Activated CD8-positive, alpha-beta T cell treated with anti-CD3 and anti-CD28 coated beads for 36 hours (primary cell): ENCODE measurements at regions not wholly inside any gene's neighbourhood (a gene's known extent, or its start where the extent isn't known, plus 50 kb on each side); places are given as distances from the start of the nearest gene placed in this dataset.

Source experiments
- ATAC-seq: fragments of 200-7000 bp; cut with Tn5 transposase; one replicate; pipeline ENCODE4 v1.10.0; 2021; ENCODE audit warnings: mild to moderate bottlenecking, moderate library complexity
- CTCF ChIA-PET: fragments of 350-600 bp; sonication (Branson Sonifier 250); formaldehyde crosslinking; loops from one replicate; lab custom pipeline; 2021; ENCODE audit warnings: antibody characterized with exemption; lab: Charles Lee
- POLR2A ChIA-PET: fragments of 350-600 bp; sonication (Branson Sonifier 250); formaldehyde crosslinking; loops from one replicate; lab custom pipeline; 2021; ENCODE audit warnings: antibody characterized with exemption; lab: Charles Lee
- DNase-seq: peaks from one replicate; pipeline ENCODE4 v3.0.0-alpha.2; 2020
- H3K27ac Mint-ChIP-seq: one replicate; pipeline ENCODE4 v1.8.0; 2021; ENCODE audit warnings: mild to moderate bottlenecking, mixed read lengths
- H3K27me3 Mint-ChIP-seq: one replicate; pipeline ENCODE4 v1.8.0; 2021; ENCODE audit warnings: mixed read lengths
- H3K36me3 Mint-ChIP-seq: one replicate; pipeline ENCODE4 v1.8.0; 2021; ENCODE audit warnings: low read depth, mixed read lengths
- H3K4me1 Mint-ChIP-seq: one replicate; pipeline ENCODE4 v1.8.0; 2021; ENCODE audit warnings: low read depth, mixed read lengths
- H3K4me3 Mint-ChIP-seq: one replicate; pipeline ENCODE4 v1.8.0; 2021; ENCODE audit warnings: mild to moderate bottlenecking, moderate library complexity, mixed read lengths
- H3K9me3 Mint-ChIP-seq: one replicate; pipeline ENCODE4 v1.8.0; 2021; ENCODE audit warnings: mixed read lengths
- intact Hi-C: fragments of 100-400 bp; cut with micrococcal nuclease; formaldehyde crosslinking; loops from one replicate; pipeline ENCODE4 v1.10.0; 2022
- TF ChIP-seq, protein P1 (sequence below): fragments of 200-600 bp; IDR thresholded peaks from one replicate; pipeline ENCODE4 v1.8.0; 2022; ENCODE audit warnings: antibody characterized with exemption, mild to moderate bottlenecking

DNA sequence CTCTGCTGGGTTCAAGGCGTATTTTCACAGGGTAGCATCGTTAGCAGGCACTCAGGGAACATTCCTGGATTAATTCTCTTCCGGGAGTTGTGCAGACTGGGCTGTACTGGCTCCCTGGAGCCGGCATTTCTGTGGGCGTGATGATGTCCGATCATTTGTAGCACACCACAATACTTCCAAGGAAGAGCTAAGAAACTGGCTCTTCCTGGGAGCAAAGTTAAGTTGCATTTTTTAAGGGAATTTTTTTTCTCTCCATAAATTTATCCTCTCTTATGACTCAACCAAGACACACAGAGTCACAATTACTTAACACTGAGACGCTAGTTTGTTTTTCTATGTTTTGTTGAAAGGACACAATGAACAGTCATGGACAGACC, 211.6 kb upstream of the FOXF1 start:
- CTCF ChIA-PET: no interaction called here
- DNase-seq: no peak
- ATAC-seq: no peak

DNA sequence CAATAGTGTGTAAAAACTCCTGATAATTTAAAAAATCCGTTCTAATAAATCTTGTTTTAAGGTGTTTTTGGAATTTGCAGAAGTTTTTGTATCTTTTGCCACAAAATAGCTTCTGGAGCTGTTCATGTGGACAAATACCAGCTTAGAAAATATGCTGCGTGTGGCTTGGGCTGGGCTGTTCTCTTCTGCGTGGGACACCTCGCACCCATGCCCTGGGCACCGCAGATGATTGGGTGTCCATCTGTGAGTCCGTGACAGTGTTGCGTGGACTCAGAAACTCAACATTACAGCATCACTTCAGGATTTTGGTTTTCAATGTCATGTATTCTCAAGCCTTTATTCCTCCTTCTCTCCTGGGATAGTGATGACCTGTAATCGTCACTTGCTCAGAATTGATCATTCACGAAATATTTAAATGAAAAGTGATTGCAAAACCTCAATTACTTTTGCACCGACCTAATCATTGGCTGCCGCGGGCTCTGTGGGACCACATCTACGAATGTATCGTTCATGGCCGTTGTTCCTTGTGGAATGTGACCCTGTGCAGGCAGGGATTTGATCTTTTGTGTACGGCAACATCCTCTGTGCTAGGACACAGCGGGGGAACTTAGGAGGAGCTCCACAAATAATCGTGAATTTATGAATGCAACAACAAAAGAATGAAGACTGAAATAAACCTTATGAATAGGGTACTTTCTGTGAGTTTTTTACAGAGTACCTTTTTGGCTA, 210.3 kb upstream of the FOXF1 start:
- ChIA-PET CTCF (interaction anchor here (0.6 kb wide), 1 partner anchor 26 kb away, joined by 3 read pairs; no protein-coding TSS in a partner anchor), POLR2A (no interaction called here)
- ATAC-seq: no peak
- peaks cover 54% of the 10 kb centered on the region for H3K27me3 Mint-ChIP-seq
- no peak overlapping the region for H3K27ac Mint-ChIP-seq
- TF ChIP-seq, protein P1, sequence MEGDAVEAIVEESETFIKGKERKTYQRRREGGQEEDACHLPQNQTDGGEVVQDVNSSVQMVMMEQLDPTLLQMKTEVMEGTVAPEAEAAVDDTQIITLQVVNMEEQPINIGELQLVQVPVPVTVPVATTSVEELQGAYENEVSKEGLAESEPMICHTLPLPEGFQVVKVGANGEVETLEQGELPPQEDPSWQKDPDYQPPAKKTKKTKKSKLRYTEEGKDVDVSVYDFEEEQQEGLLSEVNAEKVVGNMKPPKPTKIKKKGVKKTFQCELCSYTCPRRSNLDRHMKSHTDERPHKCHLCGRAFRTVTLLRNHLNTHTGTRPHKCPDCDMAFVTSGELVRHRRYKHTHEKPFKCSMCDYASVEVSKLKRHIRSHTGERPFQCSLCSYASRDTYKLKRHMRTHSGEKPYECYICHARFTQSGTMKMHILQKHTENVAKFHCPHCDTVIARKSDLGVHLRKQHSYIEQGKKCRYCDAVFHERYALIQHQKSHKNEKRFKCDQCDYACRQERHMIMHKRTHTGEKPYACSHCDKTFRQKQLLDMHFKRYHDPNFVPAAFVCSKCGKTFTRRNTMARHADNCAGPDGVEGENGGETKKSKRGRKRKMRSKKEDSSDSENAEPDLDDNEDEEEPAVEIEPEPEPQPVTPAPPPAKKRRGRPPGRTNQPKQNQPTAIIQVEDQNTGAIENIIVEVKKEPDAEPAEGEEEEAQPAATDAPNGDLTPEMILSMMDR: no peak
- no peaks in the 10 kb centered on the region for H3K4me1 Mint-ChIP-seq
- no peak overlapping the region for H3K4me3 Mint-ChIP-seq
- H3K9me3 Mint-ChIP-seq: no peaks in the 10 kb centered on the region
- DNase-seq: no peak
- intact Hi-C loops: no loop called here
- H3K36me3 Mint-ChIP-seq: no peaks in the 10 kb centered on the region

More for the DNA sequence above, 211.6 kb upstream of the FOXF1 start:
- Mint-ChIP-seq H3K4me1 (no peaks in the 10 kb centered on the region), H3K27me3 (peaks cover 54% of the 10 kb centered on the region), H3K4me3 (no peak overlapping the region), H3K27ac (no peak overlapping the region), H3K36me3 (no peaks in the 10 kb centered on the region), H3K9me3 (no peaks in the 10 kb centered on the region)
- POLR2A ChIA-PET: no interaction called here
- intact Hi-C loops: no loop called here
- TF ChIP-seq, protein P1: no peak

DNA sequence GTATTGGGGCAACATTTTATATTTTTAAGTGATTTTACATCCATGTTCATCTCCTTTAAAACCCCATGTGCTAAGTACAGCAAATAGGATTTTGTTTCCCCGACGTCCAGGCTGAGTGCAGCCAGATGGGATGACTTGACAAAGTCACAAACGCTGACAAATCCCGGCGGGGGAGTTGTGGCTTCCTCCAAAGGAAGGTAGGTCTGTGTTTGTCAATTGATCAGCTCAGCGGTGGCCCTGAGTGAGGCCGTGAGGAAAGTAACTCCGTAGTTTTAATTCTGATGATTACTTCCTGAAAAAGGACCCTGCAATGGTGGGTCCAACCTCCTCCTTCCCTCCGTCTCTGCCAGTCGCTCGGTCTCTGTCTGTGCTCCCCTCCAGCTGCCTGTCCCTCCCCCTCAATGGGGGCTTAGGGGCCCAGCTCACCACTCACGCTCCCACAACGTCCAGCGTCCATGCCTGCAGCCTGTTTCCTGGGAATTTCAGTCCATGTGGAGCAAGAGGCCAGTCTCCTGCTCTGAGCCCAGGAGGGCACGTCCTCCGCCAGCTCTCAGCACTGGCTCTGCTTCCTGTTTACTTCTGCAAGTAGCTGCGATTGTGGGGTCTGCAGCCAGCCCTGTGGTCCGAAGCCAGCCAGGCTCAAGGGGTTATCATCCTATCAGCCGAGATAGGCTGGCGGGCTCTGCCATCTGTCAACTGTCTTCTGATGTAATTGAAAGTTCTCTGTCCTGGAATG, 209.4 kb upstream of the FOXF1 start:
- ChIA-PET CTCF (no interaction called here), POLR2A (no interaction called here)
- Mint-ChIP-seq H3K27ac (no peak overlapping the region), H3K4me1 (no peaks in the 10 kb centered on the region), H3K27me3 (peaks cover 51% of the 10 kb centered on the region), H3K36me3 (no peaks in the 10 kb centered on the region), H3K9me3 (no peaks in the 10 kb centered on the region), H3K4me3 (no peak overlapping the region)
- ATAC-seq (no peak), DNase-seq (no peak)
- TF ChIP-seq, protein P1: no peak
- intact Hi-C loops: no loop called here

DNA sequence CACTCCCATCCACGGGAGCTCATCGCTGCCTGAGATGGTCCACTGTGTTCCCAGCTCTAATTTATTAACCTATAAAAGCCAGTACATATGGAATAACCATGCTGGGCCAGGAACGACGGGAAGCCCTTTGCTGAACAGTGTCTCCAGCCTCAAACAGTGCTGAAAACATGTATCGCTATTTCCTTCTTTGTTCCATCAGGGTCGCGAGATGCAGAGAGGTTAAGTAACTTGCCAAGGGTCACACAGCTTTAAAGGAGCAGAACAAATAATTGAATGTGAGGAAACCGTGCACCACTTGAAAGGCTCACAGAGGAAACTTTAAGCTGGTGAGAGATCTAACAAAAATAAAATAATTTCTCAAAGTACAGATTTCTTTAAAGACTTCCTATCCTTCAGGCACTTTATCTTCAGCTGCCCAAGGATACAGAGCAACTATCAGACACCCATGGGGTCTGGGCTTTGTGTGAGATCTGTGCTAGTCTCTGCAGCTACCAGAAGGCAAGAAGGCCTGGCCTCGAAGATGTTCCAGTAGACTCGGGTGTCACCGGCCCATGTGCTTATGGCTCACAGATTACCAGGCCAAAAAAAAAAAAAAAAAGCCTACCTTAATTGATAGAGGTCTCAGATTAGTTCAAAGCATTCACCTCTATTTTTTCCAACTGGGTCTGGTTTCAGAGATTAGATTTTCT, 207.8 kb upstream of the FOXF1 start:
- ATAC-seq (no peak), DNase-seq (no peak)
- Mint-ChIP-seq H3K27ac (no peak overlapping the region), H3K27me3 (peaks cover 45% of the 10 kb centered on the region), H3K4me3 (no peak overlapping the region), H3K4me1 (no peaks in the 10 kb centered on the region), H3K9me3 (no peaks in the 10 kb centered on the region), H3K36me3 (no peaks in the 10 kb centered on the region)
- TF ChIP-seq, protein P1: no peak
- POLR2A ChIA-PET: no interaction called here
- intact Hi-C loops: no loop called here
- CTCF ChIA-PET: no interaction called here
